DND-41 (cell line): ENCODE measurements at regions not wholly inside any gene's neighbourhood (a gene's known extent, or its start where the extent isn't known, plus 50 kb on each side); places are given as distances from the start of the nearest gene placed in this dataset.

ENCODE experiments used
- CTCF ChIP-seq: IDR thresholded peaks from 2 replicates; pipeline ENCODE4 v1.5.1; 2012; ENCODE audit warnings: borderline replicate concordance, low read length, moderate library complexity, mild to moderate bottlenecking; ENCODE audit not compliant: poor library complexity, severe bottlenecking; ENCODE audit errors: extremely low read depth
- EZH2 ChIP-seq: IDR thresholded peaks from 3 replicates; pipeline ENCODE4 v1.6.1; 2012; ENCODE audit warnings: borderline replicate concordance, low read depth, mild to moderate bottlenecking, moderate library complexity, low read length, inconsistent platforms; ENCODE audit not compliant: severe bottlenecking

GRCh38 chr17:62167076-62167475 lies 102.0 kb upstream of the MED13 start:
- TF ChIP-seq CTCF (no peak), EZH2 (no peak)
